H9 (cell line): ENCODE measurements at regions not wholly inside any gene's neighbourhood (a gene's known extent, or its start where the extent isn't known, plus 50 kb on each side); places are given as distances from the start of the nearest gene placed in this dataset.

ENCODE experiments used
- DNase-seq: peaks from one replicate; pipeline ENCODE4 v3.0.0-alpha.2; 2017
- H2AFZ ChIP-seq: one replicate; pipeline ENCODE4 v1.6.1; 2013; ENCODE audit warnings: mild to moderate bottlenecking, low read length, control low read depth, moderate library complexity
- H2AK5ac ChIP-seq: 2 replicates; pipeline ENCODE4 v1.6.1; 2013; ENCODE audit warnings: low read length, control low read depth, mixed read lengths; ENCODE audit not compliant: insufficient read length
- H2BK120ac ChIP-seq: one replicate; pipeline ENCODE4 v1.6.1; 2013; ENCODE audit warnings: low read depth, mild to moderate bottlenecking, low read length, control low read depth, inconsistent platforms; ENCODE audit not compliant: poor library complexity, severe bottlenecking
- H2BK12ac ChIP-seq: 2 replicates; pipeline ENCODE4 v1.6.1; 2013; ENCODE audit warnings: low read length, control low read depth, mixed read lengths, low read depth; ENCODE audit not compliant: insufficient read length
- H2BK15ac ChIP-seq: 2 replicates; pipeline ENCODE4 v1.6.1; 2013; ENCODE audit warnings: low read depth, low read length, control low read depth
- H2BK20ac ChIP-seq: one replicate; pipeline ENCODE4 v1.6.1; 2013; ENCODE audit warnings: low read depth, mild to moderate bottlenecking, low read length, control low read depth, inconsistent platforms; ENCODE audit not compliant: poor library complexity, severe bottlenecking
- H2BK5ac ChIP-seq: 2 replicates; pipeline ENCODE4 v1.6.1; 2013; ENCODE audit warnings: low read length, control low read depth, mixed read lengths; ENCODE audit not compliant: insufficient read length
- H3K14ac ChIP-seq: 2 replicates; pipeline ENCODE4 v1.6.1; 2013; ENCODE audit warnings: low read length, control low read depth; ENCODE audit not compliant: insufficient read depth
- H3K18ac ChIP-seq: 2 replicates; pipeline ENCODE4 v1.6.1; 2013; ENCODE audit warnings: low read depth, mild to moderate bottlenecking, mixed read lengths, low read length, control low read depth; ENCODE audit not compliant: insufficient read length
- H3K23ac ChIP-seq: 2 replicates; pipeline ENCODE4 v1.6.1; 2013; ENCODE audit warnings: low read length, control low read depth, mixed read lengths, low read depth; ENCODE audit not compliant: insufficient read length
- H3K23me2 ChIP-seq: 2 replicates; pipeline ENCODE4 v1.6.1; 2013; ENCODE audit warnings: low read depth, mild to moderate bottlenecking, mixed read lengths, low read length, control low read depth; ENCODE audit not compliant: insufficient read length, poor library complexity, severe bottlenecking
- H3K27ac ChIP-seq: 2 replicates; pipeline ENCODE4 v1.5.1; 2013; ENCODE audit warnings: low read length, control low read depth, mixed read lengths, low read depth; ENCODE audit not compliant: insufficient read length
- H3K27me3 ChIP-seq: 2 replicates; pipeline ENCODE4 v1.6.1; 2013; ENCODE audit warnings: low read length, control low read depth, inconsistent platforms; ENCODE audit not compliant: insufficient read depth
- H3K4ac ChIP-seq: 2 replicates; pipeline ENCODE4 v1.6.1; 2013; ENCODE audit warnings: low read depth, mild to moderate bottlenecking, control low read depth, inconsistent platforms, low read length, moderate library complexity
- H3K4me1 ChIP-seq: 2 replicates; pipeline ENCODE4 v1.6.1; 2013; ENCODE audit warnings: low read length, control low read depth, inconsistent platforms; ENCODE audit not compliant: insufficient read depth
- H3K4me2 ChIP-seq: 2 replicates; pipeline ENCODE4 v1.6.1; 2013; ENCODE audit warnings: low read length, control low read depth, mixed read lengths; ENCODE audit not compliant: insufficient read length, insufficient read depth
- H3K56ac ChIP-seq: 2 replicates; pipeline ENCODE4 v1.6.1; 2013; ENCODE audit warnings: low read depth, mild to moderate bottlenecking, mixed read lengths, low read length, control low read depth; ENCODE audit not compliant: insufficient read length
- H3K79me1 ChIP-seq: 2 replicates; pipeline ENCODE4 v1.6.1; 2013; ENCODE audit warnings: low read depth, mild to moderate bottlenecking, moderate library complexity, low read length, control low read depth, inconsistent platforms; ENCODE audit not compliant: insufficient read depth, poor library complexity, severe bottlenecking
- H3K79me2 ChIP-seq: 2 replicates; pipeline ENCODE4 v1.6.1; 2013; ENCODE audit warnings: low read length, control low read depth, inconsistent platforms; ENCODE audit not compliant: insufficient read depth
- H3K9ac ChIP-seq: 2 replicates; pipeline ENCODE4 v1.6.1; 2013; ENCODE audit warnings: low read length, control low read depth, mixed read lengths; ENCODE audit not compliant: insufficient read length; ENCODE audit errors: extremely low read depth
- H3K9me3 ChIP-seq: one replicate; pipeline ENCODE4 v1.6.1; 2013; ENCODE audit warnings: low read depth, low read length, inconsistent platforms; ENCODE audit not compliant: control insufficient read depth
- H3T11ph ChIP-seq: one replicate; pipeline ENCODE4 v1.6.1; 2013; ENCODE audit warnings: mild to moderate bottlenecking, low read length, control low read depth, inconsistent platforms
- H4K20me1 ChIP-seq: one replicate; pipeline ENCODE4 v1.6.1; 2013; ENCODE audit not compliant: control insufficient read depth, insufficient read length, insufficient read depth
- H4K5ac ChIP-seq: 2 replicates; pipeline ENCODE4 v1.6.1; 2013; ENCODE audit warnings: low read depth, mild to moderate bottlenecking, mixed read lengths, low read length, control low read depth; ENCODE audit not compliant: insufficient read length
- H4K8ac ChIP-seq: replicated peaks from 2 replicates; pipeline ENCODE4 v1.6.1; 2013; ENCODE audit warnings: low read length, control low read depth, mixed read lengths, low read depth; ENCODE audit not compliant: insufficient read length
- H4K91ac ChIP-seq: 2 replicates; pipeline ENCODE4 v1.6.1; 2013; ENCODE audit warnings: low read depth, mild to moderate bottlenecking, moderate library complexity, mixed read lengths, low read length, control low read depth; ENCODE audit not compliant: insufficient read length
- H3K27ac Mint-ChIP-seq, 3 experiments: 2 replicates in 2 of 3; 3 replicates in 1 of 3; pipeline ENCODE4 v1.8.0; 2020 to 2021; ENCODE audit warnings: mixed read lengths in 3 of 3, mild to moderate bottlenecking in 1 of 3, moderate library complexity in 1 of 3
- H3K27me3 Mint-ChIP-seq: 2 replicates; pipeline ENCODE4 v1.8.0; 2021; ENCODE audit warnings: low read depth, mild to moderate bottlenecking, moderate library complexity, mixed read lengths
- H3K36me3 Mint-ChIP-seq, 3 experiments: 2 replicates in 2 of 3; 3 replicates in 1 of 3; pipeline ENCODE4 v1.8.0; 2020 to 2021; ENCODE audit warnings: low read depth in 3 of 3, mixed read lengths in 3 of 3; ENCODE audit not compliant: insufficient read depth in 1 of 3
- H3K4me1 Mint-ChIP-seq, 2 experiments: 2 replicates each; pipeline ENCODE4 v1.8.0; 2020; ENCODE audit warnings: mixed read lengths in 2 of 2
- H3K4me3 Mint-ChIP-seq, 2 experiments: 2 replicates in 1 of 2; 3 replicates in 1 of 2; pipeline ENCODE4 v1.8.0; 2020 to 2021; ENCODE audit warnings: mild to moderate bottlenecking in 2 of 2, mixed read lengths in 2 of 2, moderate library complexity in 1 of 2
- H3K9me3 Mint-ChIP-seq, 2 experiments: 2 replicates in 1 of 2; 3 replicates in 1 of 2; pipeline ENCODE4 v1.8.0; 2020; ENCODE audit warnings: mild to moderate bottlenecking in 2 of 2, mixed read lengths in 2 of 2, moderate library complexity in 1 of 2
- CTCF ChIP-seq: fragments of 200-600 bp; sonication (generic); conservative IDR thresholded peaks from 3 replicates; pipeline ENCODE4 v1.8.0; 2021; ENCODE audit warnings: antibody characterized with exemption, mild to moderate bottlenecking
- whole genome bisulfite sequencing: extraction: QIAGEN DNeasy Blood & Tissue Kit; methylation state at CpG from one replicate; pipeline ENCODE4 v1.1.7; 2013; ENCODE audit warnings: missing lambda C conversion rate, low lambda C conversion rate, mixed read lengths; ENCODE audit not compliant: insufficient read length; ENCODE audit errors: extremely low coverage; 5-methylcytosine and 5-hydroxymethylcytosine counted together

GRCh38 chr13:105804561-105805190, 730.8 kb downstream of the EFNB2 start:
- no peak overlapping the region for H2BK20ac ChIP-seq
- no CpG with 5 or more reads among the region's 3 CpGs for WGBS

More at GRCh38 chr13:105804561-105805190, 730.8 kb downstream of the EFNB2 start:
- no peaks in the 10 kb centered on the region for H3K27me3 ChIP-seq
- no peak overlapping the region for H3K4me2 ChIP-seq
- no peak for DNase-seq
- H4K20me1 ChIP-seq = no peaks in the 10 kb centered on the region
- no peak overlapping the region for H2BK15ac ChIP-seq
- H3K14ac ChIP-seq = no peak overlapping the region
- no peak overlapping the region for H2AK5ac ChIP-seq
- H3K9ac ChIP-seq = no peak overlapping the region
- no peak overlapping the region for H3K18ac ChIP-seq
- no peaks in the 10 kb centered on the region for H3K23me2 ChIP-seq
- H3K27ac ChIP-seq = no peak overlapping the region
- H4K8ac ChIP-seq = no peak overlapping the region
- Mint-ChIP-seq H3K27ac (no peak overlapping the region), H3K4me1 (no peaks in the 10 kb centered on the region), H3K27me3 (no peaks in the 10 kb centered on the region; the same call in 1 of the 2 replicates), H3K9me3 (peaks cover 0 to 3% of the 10 kb centered on the region in 2 experiments; a peak in 1 of 5 replicates), H3K4me3 (no peak overlapping the region), H3K36me3 (peaks cover 0 to 5% (median 0%) of the 10 kb centered on the region in 3 experiments; a peak in 1 of 7 replicates)
- no peak overlapping the region for H2BK5ac ChIP-seq
- no peaks in the 10 kb centered on the region for H3K9me3 ChIP-seq
- H3K56ac ChIP-seq = no peak overlapping the region
- no peak overlapping the region for H4K91ac ChIP-seq
- H3K79me1 ChIP-seq = no peaks in the 10 kb centered on the region
- H3K4ac ChIP-seq = no peak overlapping the region
- H4K5ac ChIP-seq = no peak overlapping the region
- H3K23ac ChIP-seq = no peak overlapping the region
- no peaks in the 10 kb centered on the region for H3K79me2 ChIP-seq
- no peaks in the 10 kb centered on the region for H3K4me1 ChIP-seq
- H2BK120ac ChIP-seq = no peak overlapping the region
- H3T11ph ChIP-seq = no peak overlapping the region
- no peak for TF ChIP-seq CTCF
- H2BK12ac ChIP-seq = no peak overlapping the region
- no peak overlapping the region for H2AFZ ChIP-seq
